ENCODE measurements at regions not wholly inside any gene's neighbourhood (a gene's known extent, or its start where the extent isn't known, plus 50 kb on each side); places are given as distances from the start of the nearest gene placed in this dataset.

GRCh38 chr15:62779899-62780298 lies 262.6 kb upstream of the TPM1 start:
- H3K27me3 ChIP-seq (ENCODE audit: low read depth, low read length): no peaks in the 10 kb centered on the region
- no peaks in the 10 kb centered on the region for H3K9me3 ChIP-seq (ENCODE audit: control insufficient read depth in 1 of 2, low read length in 2 of 2)
- H3K27ac ChIP-seq (ENCODE audit: low read length): no peak overlapping the region
- H3K36me3 ChIP-seq (ENCODE audit: control insufficient read depth in 1 of 2, insufficient read depth in 2 of 2, low read length in 2 of 2): peaks cover 0 to 7% of the 10 kb centered on the region in 2 donors
- H3K4me1 ChIP-seq (ENCODE audit: control insufficient read depth in 1 of 2, insufficient read depth in 2 of 2, low read length in 2 of 2): peaks cover 4 to 12% of the 10 kb centered on the region in 2 donors
- no peak overlapping the region for H3K4me3 ChIP-seq (ENCODE audit: low read depth in 1 of 2, low read length in 2 of 2)

GRCh38 chr15:62781081-62781497 lies 261.5 kb upstream of the TPM1 start:
- H3K27me3 ChIP-seq (ENCODE audit: low read depth, low read length): no peaks in the 10 kb centered on the region
- H3K27ac ChIP-seq (ENCODE audit: low read length): no peak overlapping the region
- no peak overlapping the region for H3K4me3 ChIP-seq (ENCODE audit: low read depth in 1 of 2, low read length in 2 of 2)
- no peaks in the 10 kb centered on the region for H3K9me3 ChIP-seq (ENCODE audit: control insufficient read depth in 1 of 2, low read length in 2 of 2)
- H3K36me3 ChIP-seq (ENCODE audit: control insufficient read depth in 1 of 2, insufficient read depth in 2 of 2, low read length in 2 of 2): peaks cover 0 to 7% of the 10 kb centered on the region in 2 donors
- peaks cover 4 to 12% of the 10 kb centered on the region in 2 donors for H3K4me1 ChIP-seq (ENCODE audit: control insufficient read depth in 1 of 2, insufficient read depth in 2 of 2, low read length in 2 of 2)

GRCh38 chr15:62782071-62782841 lies 260.3 kb upstream of the TPM1 start:
- no peaks in the 10 kb centered on the region for H3K27me3 ChIP-seq (ENCODE audit: low read depth, low read length)
- peaks cover 4 to 12% of the 10 kb centered on the region in 2 donors for H3K4me1 ChIP-seq (ENCODE audit: control insufficient read depth in 1 of 2, insufficient read depth in 2 of 2, low read length in 2 of 2)
- peaks cover 0 to 7% of the 10 kb centered on the region in 2 donors for H3K36me3 ChIP-seq (ENCODE audit: control insufficient read depth in 1 of 2, insufficient read depth in 2 of 2, low read length in 2 of 2)
- H3K27ac ChIP-seq (ENCODE audit: low read length): no peak overlapping the region
- no peak overlapping the region for H3K4me3 ChIP-seq (ENCODE audit: low read depth in 1 of 2, low read length in 2 of 2)
- no peaks in the 10 kb centered on the region for H3K9me3 ChIP-seq (ENCODE audit: control insufficient read depth in 1 of 2, low read length in 2 of 2)

- peaks cover 0 to 7% of the 10 kb centered on the region in 2 donors for H3K36me3 ChIP-seq (ENCODE audit: control insufficient read depth in 1 of 2, insufficient read depth in 2 of 2, low read length in 2 of 2)
- no peaks in the 10 kb centered on the region for H3K9me3 ChIP-seq (ENCODE audit: control insufficient read depth in 1 of 2, low read length in 2 of 2)
- H3K4me1 ChIP-seq (ENCODE audit: control insufficient read depth in 1 of 2, insufficient read depth in 2 of 2, low read length in 2 of 2): peaks cover 4 to 12% of the 10 kb centered on the region in 2 donors
- no peaks in the 10 kb centered on the region for H3K27me3 ChIP-seq (ENCODE audit: low read depth, low read length)
- H3K27ac ChIP-seq (ENCODE audit: low read length): no peak overlapping the region
- no peak overlapping the region for H3K4me3 ChIP-seq (ENCODE audit: low read depth in 1 of 2, low read length in 2 of 2)
Observed at GRCh38 chr15:62782896-62783295, 259.7 kb upstream of the TPM1 start.

GRCh38 chr15:62783303-62783957 lies 259.1 kb upstream of the TPM1 start:
- peaks cover 4 to 12% of the 10 kb centered on the region in 2 donors for H3K4me1 ChIP-seq (ENCODE audit: control insufficient read depth in 1 of 2, insufficient read depth in 2 of 2, low read length in 2 of 2)
- H3K27ac ChIP-seq (ENCODE audit: low read length): no peak overlapping the region
- H3K9me3 ChIP-seq (ENCODE audit: control insufficient read depth in 1 of 2, low read length in 2 of 2): no peaks in the 10 kb centered on the region
- no peak overlapping the region for H3K4me3 ChIP-seq (ENCODE audit: low read depth in 1 of 2, low read length in 2 of 2)
- no peaks in the 10 kb centered on the region for H3K27me3 ChIP-seq (ENCODE audit: low read depth, low read length)
- H3K36me3 ChIP-seq (ENCODE audit: control insufficient read depth in 1 of 2, insufficient read depth in 2 of 2, low read length in 2 of 2): peaks cover 0 to 7% of the 10 kb centered on the region in 2 donors

- Histone ChIP-seq H3K27me3 (ENCODE audit: low read depth, low read length) (no peaks in the 10 kb centered on the region), H3K36me3 (ENCODE audit: control insufficient read depth in 1 of 2, insufficient read depth in 2 of 2, low read length in 2 of 2) (peaks cover 0 to 3% of the 10 kb centered on the region in 2 donors), H3K4me1 (ENCODE audit: control insufficient read depth in 1 of 2, insufficient read depth in 2 of 2, low read length in 2 of 2) (peaks cover 4 to 12% of the 10 kb centered on the region in 2 donors), H3K4me3 (ENCODE audit: low read depth in 1 of 2, low read length in 2 of 2) (no peak overlapping the region), H3K27ac (ENCODE audit: low read length) (no peak overlapping the region), H3K9me3 (ENCODE audit: control insufficient read depth in 1 of 2, low read length in 2 of 2) (no peaks in the 10 kb centered on the region)
Observed at GRCh38 chr15:62785881-62786828, 256.4 kb upstream of the TPM1 start.

GRCh38 chr15:62787401-62787800 lies 255.1 kb upstream of the TPM1 start:
- Histone ChIP-seq H3K4me1 (ENCODE audit: control insufficient read depth in 1 of 2, insufficient read depth in 2 of 2, low read length in 2 of 2) (peaks cover 1 to 5% of the 10 kb centered on the region in 2 donors), H3K36me3 (ENCODE audit: control insufficient read depth in 1 of 2, insufficient read depth in 2 of 2, low read length in 2 of 2) (no peaks in the 10 kb centered on the region), H3K4me3 (ENCODE audit: low read depth in 1 of 2, low read length in 2 of 2) (no peak overlapping the region), H3K27ac (ENCODE audit: low read length) (no peak overlapping the region), H3K27me3 (ENCODE audit: low read depth, low read length) (no peaks in the 10 kb centered on the region), H3K9me3 (ENCODE audit: control insufficient read depth in 1 of 2, low read length in 2 of 2) (no peaks in the 10 kb centered on the region)

GRCh38 chr15:62788224-62788623 lies 254.3 kb upstream of the TPM1 start:
- Histone ChIP-seq H3K36me3 (ENCODE audit: control insufficient read depth in 1 of 2, insufficient read depth in 2 of 2, low read length in 2 of 2) (no peaks in the 10 kb centered on the region), H3K27me3 (ENCODE audit: low read depth, low read length) (no peaks in the 10 kb centered on the region), H3K4me1 (ENCODE audit: control insufficient read depth in 1 of 2, insufficient read depth in 2 of 2, low read length in 2 of 2) (no peaks in the 10 kb centered on the region), H3K27ac (ENCODE audit: low read length) (no peak overlapping the region), H3K4me3 (ENCODE audit: low read depth in 1 of 2, low read length in 2 of 2) (no peak overlapping the region), H3K9me3 (ENCODE audit: control insufficient read depth in 1 of 2, low read length in 2 of 2) (no peaks in the 10 kb centered on the region)

- H3K4me1 ChIP-seq (ENCODE audit: control insufficient read depth in 1 of 2, insufficient read depth in 2 of 2, low read length in 2 of 2): no peaks in the 10 kb centered on the region
- no peaks in the 10 kb centered on the region for H3K9me3 ChIP-seq (ENCODE audit: control insufficient read depth in 1 of 2, low read length in 2 of 2)
- no peak overlapping the region for H3K27ac ChIP-seq (ENCODE audit: low read length)
- peaks cover 0 to under 1% of the 10 kb centered on the region in 2 donors for H3K36me3 ChIP-seq (ENCODE audit: control insufficient read depth in 1 of 2, insufficient read depth in 2 of 2, low read length in 2 of 2)
- no peak overlapping the region for H3K4me3 ChIP-seq (ENCODE audit: low read depth in 1 of 2, low read length in 2 of 2)
- no peaks in the 10 kb centered on the region for H3K27me3 ChIP-seq (ENCODE audit: low read depth, low read length)
Observed at GRCh38 chr15:62790546-62790945, 252.0 kb upstream of the TPM1 start.

GRCh38 chr15:62791694-62792093 lies 250.9 kb upstream of the TPM1 start:
- Histone ChIP-seq H3K9me3 (ENCODE audit: control insufficient read depth in 1 of 2, low read length in 2 of 2) (no peaks in the 10 kb centered on the region), H3K4me3 (ENCODE audit: low read depth in 1 of 2, low read length in 2 of 2) (no peak overlapping the region), H3K27me3 (ENCODE audit: low read depth, low read length) (no peaks in the 10 kb centered on the region), H3K4me1 (ENCODE audit: control insufficient read depth in 1 of 2, insufficient read depth in 2 of 2, low read length in 2 of 2) (no peaks in the 10 kb centered on the region), H3K27ac (ENCODE audit: low read length) (no peak overlapping the region), H3K36me3 (ENCODE audit: control insufficient read depth in 1 of 2, insufficient read depth in 2 of 2, low read length in 2 of 2) (peaks cover 0 to 6% of the 10 kb centered on the region in 2 donors)

All from muscle layer of duodenum (tissue), 2 donors.